H9 (cell line): ENCODE measurements at regions not wholly inside any gene's neighbourhood (a gene's known extent, or its start where the extent isn't known, plus 50 kb on each side); places are given as distances from the start of the nearest gene placed in this dataset.

Source experiments
- DNase-seq: peaks from one replicate; pipeline ENCODE4 v3.0.0-alpha.2; 2017
- H2AFZ ChIP-seq: one replicate; pipeline ENCODE4 v1.6.1; 2013; ENCODE audit warnings: mild to moderate bottlenecking, low read length, control low read depth, moderate library complexity
- H2AK5ac ChIP-seq: 2 replicates; pipeline ENCODE4 v1.6.1; 2013; ENCODE audit warnings: low read length, control low read depth, mixed read lengths; ENCODE audit not compliant: insufficient read length
- H2BK120ac ChIP-seq: one replicate; pipeline ENCODE4 v1.6.1; 2013; ENCODE audit warnings: low read depth, mild to moderate bottlenecking, low read length, control low read depth, inconsistent platforms; ENCODE audit not compliant: poor library complexity, severe bottlenecking
- H2BK12ac ChIP-seq: 2 replicates; pipeline ENCODE4 v1.6.1; 2013; ENCODE audit warnings: low read length, control low read depth, mixed read lengths, low read depth; ENCODE audit not compliant: insufficient read length
- H2BK15ac ChIP-seq: 2 replicates; pipeline ENCODE4 v1.6.1; 2013; ENCODE audit warnings: low read depth, low read length, control low read depth
- H2BK20ac ChIP-seq: one replicate; pipeline ENCODE4 v1.6.1; 2013; ENCODE audit warnings: low read depth, mild to moderate bottlenecking, low read length, control low read depth, inconsistent platforms; ENCODE audit not compliant: poor library complexity, severe bottlenecking
- H2BK5ac ChIP-seq: 2 replicates; pipeline ENCODE4 v1.6.1; 2013; ENCODE audit warnings: low read length, control low read depth, mixed read lengths; ENCODE audit not compliant: insufficient read length
- H3K14ac ChIP-seq: 2 replicates; pipeline ENCODE4 v1.6.1; 2013; ENCODE audit warnings: low read length, control low read depth; ENCODE audit not compliant: insufficient read depth
- H3K18ac ChIP-seq: 2 replicates; pipeline ENCODE4 v1.6.1; 2013; ENCODE audit warnings: low read depth, mild to moderate bottlenecking, mixed read lengths, low read length, control low read depth; ENCODE audit not compliant: insufficient read length
- H3K23ac ChIP-seq: 2 replicates; pipeline ENCODE4 v1.6.1; 2013; ENCODE audit warnings: low read length, control low read depth, mixed read lengths, low read depth; ENCODE audit not compliant: insufficient read length
- H3K23me2 ChIP-seq: 2 replicates; pipeline ENCODE4 v1.6.1; 2013; ENCODE audit warnings: low read depth, mild to moderate bottlenecking, mixed read lengths, low read length, control low read depth; ENCODE audit not compliant: insufficient read length, poor library complexity, severe bottlenecking
- H3K27ac ChIP-seq: 2 replicates; pipeline ENCODE4 v1.5.1; 2013; ENCODE audit warnings: low read length, control low read depth, mixed read lengths, low read depth; ENCODE audit not compliant: insufficient read length
- H3K27me3 ChIP-seq: 2 replicates; pipeline ENCODE4 v1.6.1; 2013; ENCODE audit warnings: low read length, control low read depth, inconsistent platforms; ENCODE audit not compliant: insufficient read depth
- H3K4ac ChIP-seq: 2 replicates; pipeline ENCODE4 v1.6.1; 2013; ENCODE audit warnings: low read depth, mild to moderate bottlenecking, control low read depth, inconsistent platforms, low read length, moderate library complexity
- H3K4me1 ChIP-seq: 2 replicates; pipeline ENCODE4 v1.6.1; 2013; ENCODE audit warnings: low read length, control low read depth, inconsistent platforms; ENCODE audit not compliant: insufficient read depth
- H3K4me2 ChIP-seq: 2 replicates; pipeline ENCODE4 v1.6.1; 2013; ENCODE audit warnings: low read length, control low read depth, mixed read lengths; ENCODE audit not compliant: insufficient read length, insufficient read depth
- H3K56ac ChIP-seq: 2 replicates; pipeline ENCODE4 v1.6.1; 2013; ENCODE audit warnings: low read depth, mild to moderate bottlenecking, mixed read lengths, low read length, control low read depth; ENCODE audit not compliant: insufficient read length
- H3K79me1 ChIP-seq: 2 replicates; pipeline ENCODE4 v1.6.1; 2013; ENCODE audit warnings: low read depth, mild to moderate bottlenecking, moderate library complexity, low read length, control low read depth, inconsistent platforms; ENCODE audit not compliant: insufficient read depth, poor library complexity, severe bottlenecking
- H3K79me2 ChIP-seq: 2 replicates; pipeline ENCODE4 v1.6.1; 2013; ENCODE audit warnings: low read length, control low read depth, inconsistent platforms; ENCODE audit not compliant: insufficient read depth
- H3K9ac ChIP-seq: 2 replicates; pipeline ENCODE4 v1.6.1; 2013; ENCODE audit warnings: low read length, control low read depth, mixed read lengths; ENCODE audit not compliant: insufficient read length; ENCODE audit errors: extremely low read depth
- H3K9me3 ChIP-seq: one replicate; pipeline ENCODE4 v1.6.1; 2013; ENCODE audit warnings: low read depth, low read length, inconsistent platforms; ENCODE audit not compliant: control insufficient read depth
- H3T11ph ChIP-seq: one replicate; pipeline ENCODE4 v1.6.1; 2013; ENCODE audit warnings: mild to moderate bottlenecking, low read length, control low read depth, inconsistent platforms
- H4K20me1 ChIP-seq: one replicate; pipeline ENCODE4 v1.6.1; 2013; ENCODE audit not compliant: control insufficient read depth, insufficient read length, insufficient read depth
- H4K5ac ChIP-seq: 2 replicates; pipeline ENCODE4 v1.6.1; 2013; ENCODE audit warnings: low read depth, mild to moderate bottlenecking, mixed read lengths, low read length, control low read depth; ENCODE audit not compliant: insufficient read length
- H4K8ac ChIP-seq: replicated peaks from 2 replicates; pipeline ENCODE4 v1.6.1; 2013; ENCODE audit warnings: low read length, control low read depth, mixed read lengths, low read depth; ENCODE audit not compliant: insufficient read length
- H4K91ac ChIP-seq: 2 replicates; pipeline ENCODE4 v1.6.1; 2013; ENCODE audit warnings: low read depth, mild to moderate bottlenecking, moderate library complexity, mixed read lengths, low read length, control low read depth; ENCODE audit not compliant: insufficient read length
- H3K27ac Mint-ChIP-seq, 3 experiments: 2 replicates in 2 of 3; 3 replicates in 1 of 3; pipeline ENCODE4 v1.8.0; 2020 to 2021; ENCODE audit warnings: mixed read lengths in 3 of 3, mild to moderate bottlenecking in 1 of 3, moderate library complexity in 1 of 3
- H3K27me3 Mint-ChIP-seq: 2 replicates; pipeline ENCODE4 v1.8.0; 2021; ENCODE audit warnings: low read depth, mild to moderate bottlenecking, moderate library complexity, mixed read lengths
- H3K36me3 Mint-ChIP-seq, 3 experiments: 2 replicates in 2 of 3; 3 replicates in 1 of 3; pipeline ENCODE4 v1.8.0; 2020 to 2021; ENCODE audit warnings: low read depth in 3 of 3, mixed read lengths in 3 of 3; ENCODE audit not compliant: insufficient read depth in 1 of 3
- H3K4me1 Mint-ChIP-seq, 2 experiments: 2 replicates each; pipeline ENCODE4 v1.8.0; 2020; ENCODE audit warnings: mixed read lengths in 2 of 2
- H3K4me3 Mint-ChIP-seq, 2 experiments: 2 replicates in 1 of 2; 3 replicates in 1 of 2; pipeline ENCODE4 v1.8.0; 2020 to 2021; ENCODE audit warnings: mild to moderate bottlenecking in 2 of 2, mixed read lengths in 2 of 2, moderate library complexity in 1 of 2
- H3K9me3 Mint-ChIP-seq, 2 experiments: 2 replicates in 1 of 2; 3 replicates in 1 of 2; pipeline ENCODE4 v1.8.0; 2020; ENCODE audit warnings: mild to moderate bottlenecking in 2 of 2, mixed read lengths in 2 of 2, moderate library complexity in 1 of 2
- WGBS: extraction: QIAGEN DNeasy Blood & Tissue Kit; methylation state at CpG from one replicate; pipeline ENCODE4 v1.1.7; 2013; ENCODE audit warnings: missing lambda C conversion rate, low lambda C conversion rate, mixed read lengths; ENCODE audit not compliant: insufficient read length; ENCODE audit errors: extremely low coverage; 5-methylcytosine and 5-hydroxymethylcytosine counted together
- TF ChIP-seq, protein P1 (sequence below): fragments of 200-600 bp; sonication (generic); conservative IDR thresholded peaks from 3 replicates; pipeline ENCODE4 v1.8.0; 2021; ENCODE audit warnings: antibody characterized with exemption, mild to moderate bottlenecking

GRCh38 chr6:167549213-167549612, 224.3 kb downstream of the TTLL2 start:
- no peak overlapping the region for H2BK12ac ChIP-seq
- Mint-ChIP-seq H3K9me3 (no peaks in the 10 kb centered on the region; a peak in 1 of 5 replicates), H3K4me3 (no peak overlapping the region), H3K27me3 (peaks cover 7% of the 10 kb centered on the region), H3K27ac (no peak overlapping the region), H3K36me3 (no peaks in the 10 kb centered on the region), H3K4me1 (peaks cover 3 to 7% of the 10 kb centered on the region in 2 experiments; a peak in 3 of 4 replicates)
- H4K91ac ChIP-seq: no peak overlapping the region
- no peak overlapping the region for H2BK120ac ChIP-seq
- H3K27ac ChIP-seq: no peak overlapping the region
- no peak overlapping the region; the same call in 1 of the 2 replicates for H3K14ac ChIP-seq
- H3K18ac ChIP-seq: no peak overlapping the region
- H3K4me1 ChIP-seq: no peaks in the 10 kb centered on the region
- H2BK15ac ChIP-seq: no peak overlapping the region
- no peaks in the 10 kb centered on the region for H3K79me1 ChIP-seq
- H2AFZ ChIP-seq: no peak overlapping the region
- no peak overlapping the region for H2AK5ac ChIP-seq
- no CpG with 5 or more reads among the region's 9 CpGs for WGBS
- DNase-seq: no peak
- no peak overlapping the region for H3K23ac ChIP-seq
- H3K9ac ChIP-seq: no peak overlapping the region
- H3K27me3 ChIP-seq: no peaks in the 10 kb centered on the region
- TF ChIP-seq, protein P1, sequence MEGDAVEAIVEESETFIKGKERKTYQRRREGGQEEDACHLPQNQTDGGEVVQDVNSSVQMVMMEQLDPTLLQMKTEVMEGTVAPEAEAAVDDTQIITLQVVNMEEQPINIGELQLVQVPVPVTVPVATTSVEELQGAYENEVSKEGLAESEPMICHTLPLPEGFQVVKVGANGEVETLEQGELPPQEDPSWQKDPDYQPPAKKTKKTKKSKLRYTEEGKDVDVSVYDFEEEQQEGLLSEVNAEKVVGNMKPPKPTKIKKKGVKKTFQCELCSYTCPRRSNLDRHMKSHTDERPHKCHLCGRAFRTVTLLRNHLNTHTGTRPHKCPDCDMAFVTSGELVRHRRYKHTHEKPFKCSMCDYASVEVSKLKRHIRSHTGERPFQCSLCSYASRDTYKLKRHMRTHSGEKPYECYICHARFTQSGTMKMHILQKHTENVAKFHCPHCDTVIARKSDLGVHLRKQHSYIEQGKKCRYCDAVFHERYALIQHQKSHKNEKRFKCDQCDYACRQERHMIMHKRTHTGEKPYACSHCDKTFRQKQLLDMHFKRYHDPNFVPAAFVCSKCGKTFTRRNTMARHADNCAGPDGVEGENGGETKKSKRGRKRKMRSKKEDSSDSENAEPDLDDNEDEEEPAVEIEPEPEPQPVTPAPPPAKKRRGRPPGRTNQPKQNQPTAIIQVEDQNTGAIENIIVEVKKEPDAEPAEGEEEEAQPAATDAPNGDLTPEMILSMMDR: no peak
- no peaks in the 10 kb centered on the region; the same call in 1 of the 2 replicates for H3K79me2 ChIP-seq
- H4K8ac ChIP-seq: no peak overlapping the region
- H3K56ac ChIP-seq: no peak overlapping the region
- H3K4ac ChIP-seq: no peak overlapping the region
- H3K23me2 ChIP-seq: no peaks in the 10 kb centered on the region
- H2BK5ac ChIP-seq: no peak overlapping the region
- no peak overlapping the region for H3K4me2 ChIP-seq
- no peak overlapping the region for H4K5ac ChIP-seq
- H3T11ph ChIP-seq: no peak overlapping the region
- H2BK20ac ChIP-seq: no peak overlapping the region
- H3K9me3 ChIP-seq: no peaks in the 10 kb centered on the region
- no peaks in the 10 kb centered on the region for H4K20me1 ChIP-seq
